GOT3 (cell line): ENCODE measurements at regions not wholly inside any gene's neighbourhood (a gene's known extent, or its start where the extent isn't known, plus 50 kb on each side); places are given as distances from the start of the nearest gene placed in this dataset.

ENCODE experiments used
- DNase-seq: peaks from one replicate; lab custom pipeline; 2025; ENCODE audit warnings: mixed read lengths; lab: John Stamatoyannopoulos, UW

DNA sequence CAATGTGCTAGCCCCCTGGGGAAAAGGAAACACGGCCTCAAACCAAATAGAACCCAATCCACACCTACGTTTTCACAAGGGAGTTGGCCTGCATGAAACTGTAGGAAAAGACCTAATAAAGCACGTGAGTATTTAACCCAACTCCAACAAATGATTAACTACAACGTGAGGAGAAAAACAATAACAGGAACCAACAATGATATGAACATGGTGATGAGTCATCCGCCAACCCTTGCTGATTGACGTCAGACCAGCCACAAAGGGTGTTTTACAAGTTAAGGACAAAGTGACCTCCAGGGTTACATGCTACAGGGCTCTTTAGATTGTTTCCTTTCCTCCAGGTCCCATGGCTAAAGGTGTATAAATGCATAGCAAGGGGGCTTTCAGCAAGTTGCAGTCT lies 460.5 kb downstream of the COG6 start:
- DNase-seq: no peak

DNA sequence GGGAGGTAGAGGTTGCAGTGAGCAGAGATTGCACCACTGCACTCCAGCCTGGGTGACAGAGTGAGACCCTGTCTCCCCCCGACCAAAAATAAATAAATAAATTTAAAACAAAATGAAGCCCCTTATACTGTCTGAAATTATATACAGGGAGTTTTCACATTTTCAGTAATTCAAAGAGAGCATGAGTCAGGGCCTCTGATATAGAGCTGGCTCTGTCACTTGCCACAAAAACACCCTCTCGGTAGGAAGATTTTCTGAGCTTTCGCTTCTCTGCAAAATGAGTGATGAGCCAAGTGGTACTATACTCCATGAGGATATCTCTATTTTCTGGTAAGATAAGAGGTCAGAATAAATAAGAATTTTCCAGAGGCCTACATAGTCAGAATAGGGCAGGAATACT lies 462.9 kb downstream of the COG6 start:
- no peak for DNase-seq

GRCh38 chr13:40119852-40120251 lies 464.4 kb downstream of the COG6 start:
- no peak for DNase-seq

- no peak for DNase-seq
These were observed 464.8 kb downstream of the COG6 start for GRCh38 chr13:40120288-40120687.

GRCh38 chr13:40120781-40121180 lies 465.3 kb downstream of the COG6 start:
- no peak for DNase-seq

DNA sequence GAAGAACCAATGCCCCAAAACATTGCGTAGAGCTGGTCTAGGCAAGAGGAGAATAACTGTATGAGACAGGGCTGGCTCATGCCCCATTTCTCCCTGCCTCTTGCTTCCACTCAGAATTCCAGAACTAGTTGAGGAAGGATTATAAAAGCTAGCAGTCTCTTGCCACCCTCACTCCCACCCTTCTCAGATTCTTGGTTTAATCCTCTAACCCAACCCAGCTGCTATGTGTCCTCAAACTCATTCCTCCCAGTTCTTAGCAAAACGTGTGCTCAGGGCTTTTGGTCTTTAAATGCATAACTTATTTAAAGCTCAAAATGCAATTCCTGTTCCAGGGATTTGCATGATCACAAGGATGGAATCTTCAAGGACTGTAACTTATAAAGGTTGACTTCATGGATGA lies 466.3 kb downstream of the COG6 start:
- no peak for DNase-seq

GRCh38 chr13:40123962-40124632 lies 468.6 kb downstream of the COG6 start:
- no peak for DNase-seq

DNA sequence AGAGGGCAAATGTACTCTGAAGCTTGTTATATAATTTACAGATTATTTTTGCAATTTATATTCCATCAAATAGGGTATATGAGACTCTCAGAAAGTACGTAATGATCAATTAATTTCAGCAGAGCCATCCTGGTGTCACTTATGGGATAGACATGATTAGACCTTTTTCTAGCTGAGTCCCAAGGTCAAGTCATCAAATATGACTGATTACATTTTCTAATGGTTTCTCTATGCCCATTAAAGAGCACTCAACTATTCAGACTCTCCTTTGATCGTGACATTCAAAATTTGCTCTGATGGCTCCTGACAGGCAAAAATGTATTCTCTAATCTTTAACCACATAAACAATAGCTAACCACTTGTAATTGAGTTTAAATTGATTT lies 469.2 kb downstream of the COG6 start:
- DNase-seq: no peak

DNA sequence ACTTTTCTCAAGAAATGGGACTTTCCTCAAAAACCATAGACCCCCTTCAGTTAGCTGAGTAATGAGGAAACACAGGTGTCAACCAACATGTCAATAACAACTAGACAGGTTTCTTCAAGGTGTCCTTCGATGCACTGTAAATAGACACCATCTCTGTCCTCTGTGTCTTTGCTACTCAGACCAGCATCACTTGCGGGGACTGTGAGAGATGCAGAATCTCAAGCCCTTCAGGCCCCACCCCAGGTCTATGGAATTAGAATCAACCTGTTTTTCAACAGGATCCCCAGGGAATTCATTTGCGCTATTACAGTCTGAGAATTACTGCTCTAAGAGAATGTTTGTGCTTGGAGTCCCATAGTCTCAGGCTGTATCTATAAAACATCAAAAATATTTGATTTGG lies 469.9 kb downstream of the COG6 start:
- no peak for DNase-seq

GRCh38 chr13:40126306-40127085 lies 471.0 kb downstream of the COG6 start:
- DNase-seq: no peak

DNA sequence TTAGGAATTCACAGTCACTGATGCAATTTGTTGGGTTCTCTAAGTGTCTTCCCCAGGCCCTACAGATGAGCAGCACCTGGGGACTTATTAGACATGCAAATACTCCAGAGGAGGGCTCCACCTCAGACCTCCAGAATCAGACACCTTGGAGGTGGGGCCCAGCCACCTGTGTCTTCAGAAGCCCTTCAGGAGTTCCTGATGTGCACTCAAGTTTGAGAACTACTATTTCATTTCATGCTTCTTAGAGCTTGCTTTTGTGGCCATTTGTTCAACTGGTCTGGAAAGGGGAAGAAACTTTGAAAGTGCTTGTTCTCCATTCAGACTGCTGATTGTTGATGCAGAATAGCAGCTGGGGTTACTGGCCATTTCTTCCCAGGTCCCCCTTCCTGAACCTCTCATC lies 472.0 kb downstream of the COG6 start:
- no peak for DNase-seq

- DNase-seq: no peak
These were observed 472.5 kb downstream of the COG6 start for GRCh38 chr13:40127925-40128324.

- no peak for DNase-seq
These were observed 474.0 kb downstream of the COG6 start for GRCh38 chr13:40129467-40129866.

- DNase-seq: no peak
These were observed 475.6 kb downstream of the COG6 start for GRCh38 chr13:40130871-40131636.

DNA sequence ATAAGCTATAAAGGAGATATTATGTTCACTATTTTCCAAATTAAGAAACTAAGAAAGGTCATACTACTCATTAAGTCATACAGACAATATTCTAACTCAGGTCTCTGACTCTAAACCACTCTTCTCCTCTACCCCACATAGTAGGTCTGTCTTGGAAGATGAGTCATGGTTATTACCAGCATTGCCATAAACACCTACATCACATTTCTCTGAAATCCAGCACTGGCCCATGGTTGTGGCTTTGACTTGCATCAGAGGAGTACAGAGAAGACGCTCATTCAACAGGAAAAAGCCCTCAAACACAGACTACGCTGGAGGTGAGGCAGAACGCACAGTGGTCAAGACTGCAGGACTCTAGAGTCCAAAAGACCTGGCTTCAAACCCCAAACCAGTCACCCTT lies 476.8 kb downstream of the COG6 start:
- DNase-seq: no peak

GRCh38 chr13:40136896-40137295 lies 481.4 kb downstream of the COG6 start:
- DNase-seq: no peak

GRCh38 chr13:40137400-40137799 lies 481.9 kb downstream of the COG6 start:
- DNase-seq: no peak

- DNase-seq: no peak
These were observed 484.5 kb downstream of the COG6 start for GRCh38 chr13:40139896-40140520.

- DNase-seq: no peak
These were observed 486.5 kb downstream of the COG6 start for GRCh38 chr13:40141859-40142555.

GRCh38 chr13:40143106-40143505 lies 487.6 kb downstream of the COG6 start:
- no peak for DNase-seq

GRCh38 chr13:40143559-40143958 lies 488.1 kb downstream of the COG6 start:
- DNase-seq: no peak

- DNase-seq: no peak
These were observed 489.7 kb downstream of the COG6 start for GRCh38 chr13:40145139-40145538.
